ENCODE measurements at regions not wholly inside any gene's neighbourhood (a gene's known extent, or its start where the extent isn't known, plus 50 kb on each side); places are given as distances from the start of the nearest gene placed in this dataset.

DNA sequence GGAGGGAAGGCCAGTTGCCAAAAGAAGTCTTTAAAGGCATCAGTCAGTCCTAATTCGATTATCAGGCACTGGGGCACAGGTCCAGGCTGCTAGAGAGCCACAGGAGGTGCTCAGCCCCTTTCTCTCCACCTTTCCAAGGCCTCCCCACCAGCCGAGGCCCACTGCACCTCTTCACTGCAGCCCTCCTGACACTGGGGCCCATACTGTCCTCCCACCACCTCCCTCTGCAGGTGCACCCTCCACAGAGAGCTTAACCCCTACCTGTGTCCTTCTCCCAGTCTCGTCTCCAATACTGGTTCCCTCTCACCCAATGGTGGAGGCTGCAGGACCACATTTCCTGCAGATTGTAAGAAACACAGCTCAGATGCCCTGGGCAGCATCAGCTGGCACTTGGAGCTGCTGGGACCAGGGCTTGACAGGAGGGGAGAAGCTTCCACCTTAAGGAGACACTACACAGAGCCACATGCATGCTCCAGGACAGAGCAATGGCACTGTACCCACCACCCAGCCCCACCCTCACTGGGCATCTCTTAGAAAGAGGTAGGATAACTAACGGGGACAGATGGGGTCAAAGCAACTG is 81.6 kb upstream of the PRR20G start:
- Histone ChIP-seq H3K36me3 (ENCODE audit: control insufficient read depth, insufficient read depth, low read length) (no peaks in the 10 kb centered on the region), H3K4me3 (replicated peaks; ENCODE audit: low read depth, low read length) (no peak overlapping the region), H3K27me3 (replicated peaks; ENCODE audit: control insufficient read depth, insufficient read depth, low read length) (no peaks in the 10 kb centered on the region; the same call in 1 of the 2 replicates)
- DNase-seq (ENCODE audit: extremely low read depth, insufficient read length): no peak
- TF ChIP-seq, protein P1, sequence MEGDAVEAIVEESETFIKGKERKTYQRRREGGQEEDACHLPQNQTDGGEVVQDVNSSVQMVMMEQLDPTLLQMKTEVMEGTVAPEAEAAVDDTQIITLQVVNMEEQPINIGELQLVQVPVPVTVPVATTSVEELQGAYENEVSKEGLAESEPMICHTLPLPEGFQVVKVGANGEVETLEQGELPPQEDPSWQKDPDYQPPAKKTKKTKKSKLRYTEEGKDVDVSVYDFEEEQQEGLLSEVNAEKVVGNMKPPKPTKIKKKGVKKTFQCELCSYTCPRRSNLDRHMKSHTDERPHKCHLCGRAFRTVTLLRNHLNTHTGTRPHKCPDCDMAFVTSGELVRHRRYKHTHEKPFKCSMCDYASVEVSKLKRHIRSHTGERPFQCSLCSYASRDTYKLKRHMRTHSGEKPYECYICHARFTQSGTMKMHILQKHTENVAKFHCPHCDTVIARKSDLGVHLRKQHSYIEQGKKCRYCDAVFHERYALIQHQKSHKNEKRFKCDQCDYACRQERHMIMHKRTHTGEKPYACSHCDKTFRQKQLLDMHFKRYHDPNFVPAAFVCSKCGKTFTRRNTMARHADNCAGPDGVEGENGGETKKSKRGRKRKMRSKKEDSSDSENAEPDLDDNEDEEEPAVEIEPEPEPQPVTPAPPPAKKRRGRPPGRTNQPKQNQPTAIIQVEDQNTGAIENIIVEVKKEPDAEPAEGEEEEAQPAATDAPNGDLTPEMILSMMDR (IDR thresholded peaks at IDR 0.05; ENCODE audit: insufficient read depth, low read length, poor library complexity, severe bottlenecking): no peak

DNA sequence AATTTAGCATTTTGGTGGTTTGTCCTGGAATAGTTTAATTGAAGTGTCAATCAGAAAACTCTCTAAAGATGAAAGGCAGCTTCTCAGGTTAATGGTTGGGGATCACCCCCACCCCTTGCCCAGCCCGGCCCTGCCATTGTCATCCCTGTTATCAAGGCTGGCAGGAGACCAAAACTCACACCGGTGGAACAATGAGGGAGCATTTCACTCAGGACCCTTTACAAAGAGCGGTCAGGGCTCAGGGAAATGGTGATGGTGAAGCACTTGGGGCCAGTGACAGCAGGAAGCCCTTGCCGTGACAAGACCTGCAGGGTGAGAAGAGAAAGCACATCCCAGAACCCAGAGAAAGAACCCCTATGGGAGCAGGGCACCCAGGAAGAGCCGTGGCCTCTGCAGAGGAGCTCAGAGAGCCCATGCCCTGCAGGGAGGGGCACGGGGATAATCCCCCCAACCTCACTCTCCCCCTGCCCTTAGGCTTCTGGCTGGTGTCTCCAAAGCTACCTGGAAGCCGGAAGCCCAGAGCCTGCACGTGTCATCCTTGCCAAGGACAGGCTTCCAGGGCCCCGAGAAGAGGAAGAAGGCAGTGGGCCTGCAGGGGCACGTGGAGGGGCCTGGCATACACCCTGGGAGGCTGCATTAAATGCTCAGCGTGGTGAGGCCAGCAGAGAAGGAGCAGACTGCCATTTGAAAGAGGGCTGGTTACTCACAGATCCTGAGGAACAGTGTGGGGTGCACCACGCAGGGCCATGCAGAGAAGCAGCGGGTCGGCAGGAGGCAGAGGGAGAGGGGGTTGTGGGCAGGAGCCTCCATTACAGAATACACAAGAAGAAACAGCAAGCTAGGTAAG is 80.6 kb upstream of the PRR20G start:
- Histone ChIP-seq H3K4me3 (replicated peaks; ENCODE audit: low read depth, low read length) (no peak overlapping the region), H3K27me3 (replicated peaks; ENCODE audit: control insufficient read depth, insufficient read depth, low read length) (no peaks in the 10 kb centered on the region; the same call in 1 of the 2 replicates), H3K36me3 (ENCODE audit: control insufficient read depth, insufficient read depth, low read length) (no peaks in the 10 kb centered on the region)
- DNase-seq (ENCODE audit: extremely low read depth, insufficient read length): no peak
- TF ChIP-seq, protein P1 (IDR thresholded peaks at IDR 0.05; ENCODE audit: insufficient read depth, low read length, poor library complexity, severe bottlenecking): no peak

DNA sequence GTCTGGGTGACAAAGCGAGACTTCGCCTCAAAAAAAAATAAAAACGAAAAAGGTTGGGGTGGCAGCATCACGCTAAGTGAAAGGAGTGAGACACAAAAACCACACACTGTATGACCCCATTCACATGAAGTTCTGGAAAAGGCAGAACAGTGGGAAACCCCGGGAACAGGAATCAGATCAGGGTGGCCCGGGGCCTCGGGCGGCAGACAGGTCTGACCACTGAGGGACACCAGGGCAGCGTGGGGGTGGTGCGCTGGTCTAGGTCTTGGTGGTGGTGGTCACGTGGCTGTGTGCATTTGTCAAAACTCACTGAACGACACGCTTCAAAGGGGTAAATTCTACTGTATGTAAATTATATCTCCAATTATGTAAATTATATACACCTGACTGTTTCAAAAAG is 79.7 kb upstream of the PRR20G start:
- Histone ChIP-seq H3K27me3 (replicated peaks; ENCODE audit: control insufficient read depth, insufficient read depth, low read length) (no peaks in the 10 kb centered on the region; the same call in 1 of the 2 replicates), H3K36me3 (ENCODE audit: control insufficient read depth, insufficient read depth, low read length) (no peaks in the 10 kb centered on the region), H3K4me3 (replicated peaks; ENCODE audit: low read depth, low read length) (no peak overlapping the region)
- TF ChIP-seq, protein P1 (IDR thresholded peaks at IDR 0.05; ENCODE audit: insufficient read depth, low read length, poor library complexity, severe bottlenecking): no peak
- DNase-seq (ENCODE audit: extremely low read depth, insufficient read length): no peak

DNA sequence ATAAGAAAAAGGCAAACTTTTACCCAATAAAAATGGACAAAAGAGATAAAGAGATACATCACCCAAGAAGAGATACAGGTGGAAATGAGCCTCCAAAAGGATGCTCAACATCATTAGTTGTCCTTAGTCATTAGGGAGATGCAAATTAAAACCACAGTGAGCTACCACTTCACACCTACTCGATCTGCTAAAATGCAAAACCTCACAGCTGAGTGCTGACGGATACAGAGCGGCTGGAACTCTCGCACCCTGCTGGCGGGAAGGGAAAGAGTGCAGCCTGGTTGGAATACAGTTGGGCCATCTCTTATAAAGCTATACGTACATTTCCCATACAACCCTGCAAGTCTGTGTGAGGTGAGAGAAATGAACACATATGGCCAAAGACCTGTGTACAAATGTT is 78.5 kb upstream of the PRR20G start:
- no peaks in the 10 kb centered on the region; the same call in 1 of the 2 replicates for H3K27me3 ChIP-seq (replicated peaks; ENCODE audit: control insufficient read depth, insufficient read depth, low read length)
- H3K4me3 ChIP-seq (replicated peaks; ENCODE audit: low read depth, low read length): no peak overlapping the region
- DNase-seq (ENCODE audit: extremely low read depth, insufficient read length): no peak
- H3K36me3 ChIP-seq (ENCODE audit: control insufficient read depth, insufficient read depth, low read length): no peaks in the 10 kb centered on the region
- TF ChIP-seq, protein P1 (IDR thresholded peaks at IDR 0.05; ENCODE audit: insufficient read depth, low read length, poor library complexity, severe bottlenecking): no peak

DNA sequence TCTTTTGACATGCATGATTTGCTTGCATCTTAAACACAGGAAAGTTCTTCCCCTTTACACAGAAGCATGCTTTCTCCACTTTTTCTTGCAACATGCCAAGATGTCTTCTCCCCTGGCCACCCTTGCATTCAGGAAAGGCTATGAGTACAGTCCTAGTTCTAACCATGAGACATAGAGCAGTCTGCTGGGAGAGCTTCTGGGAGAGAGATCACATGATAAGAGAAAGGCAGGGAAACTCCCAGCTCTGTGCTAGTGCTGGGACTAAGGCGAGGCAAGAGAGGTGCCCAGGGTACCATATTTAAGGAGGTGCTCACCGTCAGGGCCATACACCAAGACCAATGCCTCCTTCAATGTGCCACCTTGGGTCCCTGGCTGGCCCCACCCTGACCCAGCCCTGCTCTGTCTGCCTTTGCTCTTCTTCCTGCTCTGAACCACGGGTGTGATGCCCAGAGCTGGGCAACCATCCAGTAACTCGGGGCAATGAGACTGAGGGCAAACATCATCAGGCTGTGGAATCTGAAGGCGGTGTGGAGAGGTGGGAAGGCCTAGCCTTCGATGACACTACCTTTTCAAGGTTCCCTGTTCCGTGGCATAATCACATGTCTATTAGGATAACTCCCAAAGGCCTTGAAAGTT is 77.4 kb upstream of the PRR20G start:
- TF ChIP-seq, protein P1 (IDR thresholded peaks at IDR 0.05; ENCODE audit: insufficient read depth, low read length, poor library complexity, severe bottlenecking): no peak
- no peak for DNase-seq (ENCODE audit: extremely low read depth, insufficient read length)
- H3K36me3 ChIP-seq (ENCODE audit: control insufficient read depth, insufficient read depth, low read length): no peaks in the 10 kb centered on the region
- H3K4me3 ChIP-seq (replicated peaks; ENCODE audit: low read depth, low read length): no peak overlapping the region
- H3K27me3 ChIP-seq (replicated peaks; ENCODE audit: control insufficient read depth, insufficient read depth, low read length): no peaks in the 10 kb centered on the region; the same call in 1 of the 2 replicates

Data from GM06990 (cell line).